ENCODE measurements at regions not wholly inside any gene's neighbourhood (a gene's known extent, or its start where the extent isn't known, plus 50 kb on each side); places are given as distances from the start of the nearest gene placed in this dataset.
"Not testable (repeated sequence)": the region's sequence is repeated elsewhere in the genome, so short reads cannot be mapped to it uniquely, and the experiment has no call there.

GRCh38 chr3:23710555-23710954 lies 95.2 kb upstream of the UBE2E1 start:
- DNase-seq: no peak

DNA sequence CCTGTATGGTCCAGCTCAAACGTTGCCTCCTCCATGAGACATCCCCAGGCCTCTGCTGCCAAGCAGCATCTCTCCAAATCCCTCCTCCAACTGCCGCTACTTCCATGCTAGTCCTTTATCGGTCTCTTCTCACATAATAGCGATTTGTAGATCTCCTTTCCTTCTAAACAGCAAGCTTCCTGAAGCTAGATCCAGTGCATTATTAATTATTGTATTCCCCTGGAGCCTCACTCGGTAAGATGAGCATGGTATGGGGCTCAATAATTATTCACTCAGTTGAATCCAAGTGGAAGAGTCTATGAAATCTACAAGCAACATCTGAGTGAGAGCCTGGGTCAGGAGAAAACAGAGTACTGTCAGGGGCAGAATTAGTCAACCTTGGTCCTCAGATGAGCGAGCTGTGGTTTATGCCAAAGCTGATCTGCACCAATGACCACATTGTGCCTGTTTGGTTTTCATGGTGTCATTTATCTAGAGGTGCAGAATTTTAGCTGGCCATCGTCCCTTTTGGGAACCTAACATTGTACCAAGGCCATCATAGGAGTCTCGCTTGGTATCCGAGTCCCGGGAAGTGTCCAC lies 93.8 kb upstream of the UBE2E1 start:
- DNase-seq: no peak

GRCh38 chr3:23712656-23713559 lies 92.8 kb upstream of the UBE2E1 start:
- DNase-seq: peak; percentile 48

- no peak for DNase-seq
These were observed 92.1 kb upstream of the UBE2E1 start for GRCh38 chr3:23713641-23714040.

GRCh38 chr3:23720059-23720458 lies 85.7 kb upstream of the UBE2E1 start:
- DNase-seq: no peak

DNA sequence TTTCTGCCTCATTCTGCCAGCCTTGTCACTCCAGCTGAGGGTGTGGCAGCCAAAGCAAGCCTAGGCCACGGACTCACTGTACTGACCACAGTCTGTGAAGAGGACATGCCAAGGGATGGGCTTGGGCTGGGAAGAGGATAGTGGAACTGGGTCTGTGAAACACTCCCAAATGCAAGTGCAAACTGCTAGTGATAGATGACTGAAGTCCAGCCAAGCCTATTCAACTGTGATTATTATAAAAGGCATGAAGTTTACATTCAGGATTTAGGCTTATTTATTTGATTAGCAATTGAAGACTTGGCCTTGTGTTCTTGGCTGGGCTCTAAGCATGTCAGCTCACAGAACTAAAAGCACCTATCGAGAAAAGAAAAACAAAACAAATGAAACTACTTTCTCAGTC lies 84.9 kb upstream of the UBE2E1 start:
- DNase-seq: no peak

DNA sequence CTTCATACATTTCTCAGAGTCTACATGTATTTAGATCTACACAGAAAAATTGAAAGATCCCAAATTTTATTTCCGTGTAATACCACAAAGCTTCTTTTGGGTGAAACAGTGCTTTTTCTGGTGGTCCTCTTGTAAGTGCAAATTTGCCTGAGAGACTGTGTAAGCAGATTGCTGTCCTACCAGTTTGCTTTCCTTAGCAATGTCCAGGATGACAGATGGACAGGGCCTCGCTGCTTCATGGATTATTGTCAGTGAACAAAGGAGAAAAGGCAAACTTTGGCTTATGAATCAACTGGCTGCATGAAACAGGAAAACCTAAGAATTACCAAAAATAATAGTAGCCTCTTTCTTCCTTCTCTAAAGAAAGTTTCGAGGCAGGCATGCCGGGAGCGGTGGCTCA lies 82.6 kb upstream of the UBE2E1 start:
- no peak for DNase-seq

GRCh38 chr3:23723930-23724329 lies 81.8 kb upstream of the UBE2E1 start:
- DNase-seq: no peak

GRCh38 chr3:23726811-23727548 lies 78.8 kb upstream of the UBE2E1 start:
- no peak for DNase-seq

DNA sequence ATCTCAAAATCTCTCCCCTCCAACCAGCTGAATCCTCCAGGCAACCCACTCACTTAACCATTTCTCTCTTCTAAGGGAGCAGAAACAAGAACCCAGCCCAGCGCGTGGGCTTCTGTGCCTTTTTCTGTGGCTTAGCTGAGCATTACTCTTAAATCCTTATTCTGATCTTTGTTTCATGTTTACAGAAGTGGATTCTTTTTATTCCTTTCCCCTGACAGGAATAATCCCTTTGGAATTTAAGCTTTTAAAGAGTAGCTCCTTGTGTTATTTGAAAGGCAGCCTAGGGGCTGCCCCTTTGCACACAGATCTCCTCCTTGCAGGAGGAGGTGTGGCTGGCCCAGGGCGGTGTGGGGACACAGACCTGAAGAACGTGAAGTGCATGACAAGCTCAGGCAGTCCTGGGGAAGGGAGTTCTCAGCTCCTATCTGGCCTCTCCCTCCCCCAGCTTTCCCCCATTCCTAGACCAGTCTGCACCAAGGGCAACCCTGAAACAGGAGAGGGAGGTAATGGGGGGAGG lies 77.1 kb upstream of the UBE2E1 start:
- DNase-seq: no peak

DNA sequence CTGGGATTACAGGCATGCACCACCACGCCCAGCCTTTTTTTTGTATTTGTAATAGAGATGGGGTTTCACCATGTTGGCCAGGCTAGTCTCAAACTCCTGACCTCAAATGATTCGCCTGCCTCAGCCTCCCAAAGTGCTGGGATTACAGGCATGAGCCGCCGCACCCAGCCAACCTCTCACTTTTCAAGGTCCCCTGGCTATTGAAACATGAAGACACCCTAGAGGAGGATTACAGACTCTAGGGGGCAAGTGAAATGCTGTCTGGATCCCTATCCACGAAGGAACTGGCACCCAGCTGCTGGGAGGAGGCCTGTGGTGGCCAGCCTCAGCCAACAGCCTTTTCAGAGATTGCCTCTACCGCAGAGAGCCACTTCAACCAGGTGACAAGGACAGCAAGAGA lies 76.4 kb upstream of the UBE2E1 start:
- DNase-seq: not testable (repeated sequence)

- no peak for DNase-seq
These were observed 71.3 kb upstream of the UBE2E1 start for GRCh38 chr3:23734481-23734880.

GRCh38 chr3:23735062-23735461 lies 70.7 kb upstream of the UBE2E1 start:
- DNase-seq: no peak

- peak; percentile 82 for DNase-seq
These were observed 70.0 kb upstream of the UBE2E1 start for GRCh38 chr3:23735535-23736326.

- no peak for DNase-seq
These were observed 66.8 kb upstream of the UBE2E1 start for GRCh38 chr3:23738944-23739343.

DNA sequence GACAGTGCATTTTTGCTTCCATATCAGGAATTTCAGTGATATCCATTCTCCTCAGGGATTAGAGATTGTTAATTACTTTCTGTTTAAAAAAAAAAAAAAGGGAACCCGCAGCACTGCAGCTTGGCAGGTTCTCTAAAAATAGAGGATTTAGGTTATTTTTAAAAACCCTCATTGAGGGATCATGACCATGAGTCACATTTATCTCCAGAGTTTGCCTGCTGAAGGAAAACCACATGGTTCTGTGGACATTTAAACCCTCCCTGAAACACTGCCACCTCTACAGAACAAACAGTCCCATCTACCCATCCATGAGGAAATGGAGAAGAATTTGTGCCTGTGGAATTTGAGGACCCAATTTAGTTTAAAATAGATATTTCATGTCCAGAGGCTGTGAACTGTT lies 66.2 kb upstream of the UBE2E1 start:
- no peak for DNase-seq

DNA sequence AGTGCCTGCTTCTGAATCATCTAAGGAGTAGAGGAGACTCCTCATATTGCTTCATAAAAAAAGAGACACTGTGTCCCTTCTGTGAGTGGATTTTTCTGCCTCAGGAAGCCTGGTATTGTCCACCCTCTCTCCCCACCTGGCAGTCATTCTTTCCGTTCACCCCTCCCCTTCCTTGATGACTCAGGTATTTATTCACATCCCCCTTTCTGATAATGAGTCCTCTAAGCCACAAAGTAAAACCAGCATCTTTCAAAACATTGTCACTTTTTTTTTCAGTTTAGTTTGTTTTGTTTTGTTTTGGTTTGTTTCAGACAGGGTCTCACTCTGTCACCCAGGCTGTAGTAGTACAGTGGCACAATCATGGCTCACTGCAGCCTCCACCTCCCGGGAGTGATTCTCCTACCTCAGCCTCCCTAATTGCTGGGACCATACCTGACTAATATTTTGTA lies 65.2 kb upstream of the UBE2E1 start:
- DNase-seq: peak; percentile 43

GRCh38 chr3:23741036-23741706 lies 64.6 kb upstream of the UBE2E1 start:
- DNase-seq: peak; percentile 49

DNA sequence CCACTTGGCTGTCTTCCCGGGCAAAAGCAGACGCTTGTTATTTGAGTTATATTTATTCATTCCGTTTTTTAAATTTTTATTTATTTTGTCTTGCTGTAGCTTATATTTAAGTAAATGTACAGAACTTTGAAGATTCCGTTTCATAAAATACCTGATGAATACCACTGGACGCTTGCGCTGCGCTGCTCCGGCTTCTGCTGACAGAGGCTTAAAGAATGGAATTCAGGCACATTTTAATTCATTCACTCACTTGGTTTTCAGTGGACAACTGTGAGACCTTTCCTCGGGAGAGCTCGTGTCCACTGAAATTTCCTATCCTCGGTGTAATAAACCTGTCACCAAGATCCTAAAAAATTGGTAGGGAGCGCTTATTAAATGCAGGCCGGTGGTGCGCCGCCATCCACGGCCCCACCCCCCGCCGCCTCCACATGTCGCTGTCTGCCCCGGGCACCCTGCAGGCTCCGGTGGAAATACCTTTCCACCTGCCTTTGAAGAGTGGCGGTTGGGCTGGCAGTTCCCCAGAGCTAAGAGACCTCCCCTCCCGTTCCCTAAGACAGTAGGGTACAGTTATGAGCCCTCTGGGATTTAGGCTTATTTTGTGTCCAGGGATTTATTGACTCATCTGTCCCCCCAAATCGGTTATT lies 62.5 kb upstream of the UBE2E1 start:
- DNase-seq: peak; percentile 51

GRCh38 chr3:23746441-23746840 lies 59.3 kb upstream of the UBE2E1 start:
- no peak for DNase-seq

DNA sequence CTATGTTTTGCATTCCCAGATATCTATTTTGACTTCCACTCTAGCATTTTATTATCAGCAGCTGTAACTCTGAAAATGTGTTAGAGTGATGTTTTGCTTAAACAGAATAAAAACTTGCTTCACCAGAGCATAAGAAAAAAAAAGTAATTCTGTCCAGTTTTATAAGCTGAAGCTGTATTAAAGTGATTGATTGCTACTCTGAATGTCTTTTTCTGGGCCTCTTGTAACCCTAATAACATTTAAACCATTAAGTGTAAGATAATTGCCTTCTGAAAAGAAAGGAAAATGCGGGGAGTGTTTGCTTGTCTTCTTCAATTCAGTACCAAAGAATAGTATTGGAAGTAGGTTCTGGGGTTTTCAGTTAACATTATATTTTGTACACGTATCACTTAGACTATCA lies 57.9 kb upstream of the UBE2E1 start:
- DNase-seq: no peak
